Panc1 (cell line): ENCODE measurements at regions not wholly inside any gene's neighbourhood (a gene's known extent, or its start where the extent isn't known, plus 50 kb on each side); places are given as distances from the start of the nearest gene placed in this dataset.

Experiments used
- ATAC-seq: fragments of 200-7000 bp; cut with Tn5 transposase; 2 replicates; pipeline ENCODE4 v1.9.1; 2020; ENCODE audit warnings: mild to moderate bottlenecking, moderate library complexity
- BruUV-seq: library from RNA; stranded (reverse); fragments of 400-500 nt; replicated peaks from 2 replicates; lab custom pipeline; 2021; lab: Mats Ljungman, UMichigan
- CTCF ChIA-PET: fragments of 300-600 bp; sonication (Branson Sonifier 250); formaldehyde crosslinking; loops from one replicate; lab custom pipeline; 2022; ENCODE audit warnings: antibody characterized with exemption; lab: Charles Lee
- POLR2A ChIA-PET: fragments of 300-600 bp; sonication (Branson Sonifier 250); formaldehyde crosslinking; loops from one replicate; lab custom pipeline; 2022; ENCODE audit warnings: antibody characterized with exemption; lab: Charles Lee
- DNase-seq: peaks from one replicate; pipeline ENCODE4 v3.0.0-alpha.2; 2010; ENCODE audit warnings: low read depth, low spot score
- H3K27ac ChIP-seq: 2 replicates; pipeline ENCODE4 v1.5.1; 2011; ENCODE audit warnings: mild to moderate bottlenecking, low read length, inconsistent platforms
- H3K27me3 ChIP-seq: fragments of 200-500 bp; sonication (Bioruptor generic); 2 replicates; pipeline ENCODE4 v1.6.0; 2014; ENCODE audit warnings: low read length, inconsistent platforms; ENCODE audit not compliant: control insufficient read depth, insufficient read depth
- H3K36me3 ChIP-seq: fragments of 200-500 bp; sonication (Bioruptor generic); 2 replicates; pipeline ENCODE4 v1.5.1; 2014; ENCODE audit warnings: inconsistent platforms, mild to moderate bottlenecking, low read length, moderate library complexity; ENCODE audit not compliant: control insufficient read depth, insufficient read depth
- H3K4me1 ChIP-seq: 2 replicates; pipeline ENCODE4 v1.5.1; 2011; ENCODE audit warnings: inconsistent platforms, mild to moderate bottlenecking, low read length, moderate library complexity; ENCODE audit not compliant: control insufficient read depth, insufficient read depth
- H3K4me3 ChIP-seq, 2 experiments: 2 replicates each; pipeline ENCODE4 v1.5.1; 2011 to 2012; ENCODE audit warnings: low read depth in 2 of 2, low read length in 2 of 2, mild to moderate bottlenecking in 2 of 2, inconsistent platforms in 1 of 2, moderate library complexity in 1 of 2
- H3K9me3 ChIP-seq: fragments of 200-500 bp; sonication (Bioruptor generic); 2 replicates; pipeline ENCODE4 v1.5.1; 2014; ENCODE audit warnings: low read depth, mild to moderate bottlenecking, inconsistent platforms, low read length, moderate library complexity; ENCODE audit not compliant: control insufficient read depth, insufficient read depth
- CTCF ChIP-seq: fragments of 450-650 bp; IDR thresholded peaks from 2 replicates; pipeline ENCODE4 v1.5.1; 2017; ENCODE audit warnings: mild to moderate bottlenecking
- POLR2AphosphoS5 ChIP-seq: IDR thresholded peaks from 2 replicates; pipeline ENCODE4 v1.6.1; 2012; ENCODE audit warnings: mild to moderate bottlenecking, low read depth, low read length, moderate library complexity
- REST ChIP-seq, 2 experiments: IDR thresholded peaks; 2 replicates each; pipeline ENCODE4 v1.6.1; 2011 to 2012; ENCODE audit warnings: low read depth in 2 of 2, control low read depth in 1 of 2, low read length in 1 of 2, mild to moderate bottlenecking in 1 of 2, moderate library complexity in 1 of 2; ENCODE audit not compliant: insufficient read depth in 1 of 2
- SIN3A ChIP-seq: IDR thresholded peaks from 2 replicates; pipeline ENCODE4 v1.6.1; 2012; ENCODE audit warnings: low read depth, mild to moderate bottlenecking, low read length, moderate library complexity, borderline replicate concordance; ENCODE audit not compliant: insufficient read depth
- TCF7L2 ChIP-seq: IDR thresholded peaks from 2 replicates; pipeline ENCODE4 v1.6.1; 2011; ENCODE audit warnings: mild to moderate bottlenecking, low read depth, low read length, inconsistent platforms
- in situ Hi-C: cut with HindIII; loops from 2 replicates; pipeline ENCODE4 v1.10.0; 2016; ENCODE audit warnings: low sequenced_read_pairs, low pct_unique_long_range_greater_than_20kb
- intact Hi-C: fragments of 100-400 bp; cut with micrococcal nuclease; formaldehyde crosslinking; loops from one replicate; pipeline ENCODE4 v1.10.0; 2022; ENCODE audit not compliant: unreplicated experiment

DNA sequence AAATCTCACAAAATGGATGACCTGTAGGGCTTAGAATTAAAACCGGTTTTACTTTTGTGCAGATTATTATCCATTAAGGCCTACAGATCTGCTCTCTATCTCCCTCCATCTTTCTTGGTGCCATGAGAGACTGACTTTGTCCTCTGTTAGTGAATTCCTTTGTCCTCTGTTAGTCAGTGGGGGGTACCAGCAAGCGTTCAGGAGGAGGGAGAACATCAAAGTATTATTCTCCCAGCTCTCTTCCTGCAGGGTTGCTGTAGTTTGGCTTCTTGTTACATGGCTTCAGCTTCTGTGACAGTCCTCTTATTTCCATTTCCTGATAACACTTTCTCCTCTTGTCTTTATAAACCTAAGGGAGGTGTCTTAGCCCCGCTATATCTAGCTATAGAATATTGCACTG lies 850.5 kb upstream of the SEMA6A start:
- no peaks in the 10 kb centered on the region for H3K36me3 ChIP-seq
- no peaks in the 10 kb centered on the region for H3K27me3 ChIP-seq
- ATAC-seq (no peak), DNase-seq (no peak)
- intact Hi-C loops = no loop called here
- ChIA-PET CTCF (no interaction called here), POLR2A (no interaction called here)
- H3K4me3 ChIP-seq = no peak overlapping the region
- BruUV-seq = no TSS peak
- H3K4me1 ChIP-seq = no peaks in the 10 kb centered on the region
- no peaks in the 10 kb centered on the region for H3K9me3 ChIP-seq
- TF ChIP-seq SIN3A (no peak), CTCF (no peak), POLR2AphosphoS5 (no peak), REST (IDR thresholded peaks at IDR 0.05; ENCODE audit: insufficient read depth in 1 of 2, low read depth in 2 of 2, low read length in 1 of 2) (no peak), TCF7L2 (no peak)
- in situ Hi-C loops = no loop called here
- H3K27ac ChIP-seq = no peak overlapping the region

DNA sequence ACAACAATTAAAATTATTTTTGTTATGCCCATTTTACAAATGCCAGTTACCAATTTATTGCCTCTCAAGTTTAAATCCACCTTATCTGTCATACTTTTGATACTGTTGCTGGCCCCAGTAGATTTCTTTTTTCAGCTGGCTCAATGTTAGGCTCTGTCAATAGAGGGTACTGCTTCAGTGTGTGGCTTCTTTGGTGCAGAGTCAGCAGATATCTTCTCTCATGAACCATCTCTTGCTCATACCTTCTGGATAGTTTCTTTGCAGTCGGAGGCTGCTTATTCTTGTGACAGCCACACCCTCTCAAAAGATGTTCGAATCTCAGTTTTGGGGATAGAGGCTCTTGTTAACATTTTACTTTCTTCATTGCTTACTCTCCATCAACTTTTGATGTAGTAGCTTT lies 849.9 kb upstream of the SEMA6A start:
- Histone ChIP-seq H3K9me3 (no peaks in the 10 kb centered on the region), H3K27ac (no peak overlapping the region), H3K4me3 (no peak overlapping the region), H3K36me3 (no peaks in the 10 kb centered on the region), H3K4me1 (no peaks in the 10 kb centered on the region), H3K27me3 (no peaks in the 10 kb centered on the region)
- intact Hi-C loops = no loop called here
- BruUV-seq = no TSS peak
- DNase-seq (no peak), ATAC-seq (no peak)
- ChIA-PET CTCF (no interaction called here), POLR2A (no interaction called here)
- in situ Hi-C loops = no loop called here
- TF ChIP-seq CTCF (no peak), TCF7L2 (no peak), POLR2AphosphoS5 (no peak), REST (IDR thresholded peaks at IDR 0.05; ENCODE audit: insufficient read depth in 1 of 2, low read depth in 2 of 2, low read length in 1 of 2) (no peak), SIN3A (no peak)
